ENCODE measurements at regions not wholly inside any gene's neighbourhood (a gene's known extent, or its start where the extent isn't known, plus 50 kb on each side); places are given as distances from the start of the nearest gene placed in this dataset.

GRCh38 chr9:110072597-110073355 lies 135.2 kb downstream of the C9orf152 start:
- TF ChIP-seq POLR2A (IDR thresholded peaks at IDR 0.05; ENCODE audit: low read depth, low read length) (no peak), POLR2AphosphoS5 (IDR thresholded peaks at IDR 0.05; ENCODE audit: low read depth, low read length) (no peak)

All from GM12892 (cell line).